Liver (tissue), 7 donors: ENCODE measurements at regions not wholly inside any gene's neighbourhood (a gene's known extent, or its start where the extent isn't known, plus 50 kb on each side); places are given as distances from the start of the nearest gene placed in this dataset.

Experiments
- DNase-seq: peaks from one replicate; pipeline ENCODE4 v3.0.0-alpha.2; 2017; ENCODE audit warnings: low spot score
- H3K27ac ChIP-seq, 2 donors: one replicate each; pipeline ENCODE4 v1.7.0; 2013; ENCODE audit warnings: inconsistent platforms in 2 of 2, low read length in 2 of 2, control low read depth in 1 of 2, low read depth in 1 of 2, mild to moderate bottlenecking in 1 of 2
- H3K27me3 ChIP-seq, 4 donors: one replicate each; pipeline versions ENCODE4 v1.6.1 to v1.7.0; 2013; ENCODE audit warnings: low read length in 3 of 4, inconsistent platforms in 1 of 4, mild to moderate bottlenecking in 1 of 4, moderate library complexity in 1 of 4; ENCODE audit not compliant: control insufficient read depth in 4 of 4, insufficient read depth in 4 of 4
- H3K36me3 ChIP-seq, 4 donors: one replicate each; pipeline versions ENCODE4 v1.6.1 to v1.7.0; 2013; ENCODE audit warnings: low read length in 3 of 4, mild to moderate bottlenecking in 3 of 4, low read depth in 1 of 4, moderate library complexity in 1 of 4; ENCODE audit not compliant: control insufficient read depth in 4 of 4, insufficient read depth in 3 of 4
- H3K4me1 ChIP-seq, 4 donors: one replicate each; pipeline versions ENCODE4 v1.6.1 to v1.7.0; 2013; ENCODE audit warnings: low read length in 3 of 4, mild to moderate bottlenecking in 3 of 4, moderate library complexity in 1 of 4; ENCODE audit not compliant: control insufficient read depth in 4 of 4, insufficient read depth in 4 of 4
- H3K4me3 ChIP-seq, 3 donors: one replicate each; pipeline versions ENCODE4 v1.6.1 to v1.7.0; 2013; ENCODE audit warnings: low read length in 3 of 3, control low read depth in 1 of 3, low read depth in 1 of 3, mild to moderate bottlenecking in 1 of 3
- H3K9ac ChIP-seq, 2 donors: one replicate each; pipeline ENCODE4 v1.7.0; 2013; ENCODE audit warnings: low read length in 2 of 2, mild to moderate bottlenecking in 2 of 2, moderate library complexity in 2 of 2, control low read depth in 1 of 2, low read depth in 1 of 2
- H3K9me3 ChIP-seq, 4 donors: one replicate each; pipeline versions ENCODE4 v1.6.1 to v1.7.0; 2013; ENCODE audit warnings: low read length in 3 of 4; ENCODE audit not compliant: control insufficient read depth in 4 of 4
- EGR1 ChIP-seq, 2 donors: IDR thresholded peaks; 2 replicates each; pipeline ENCODE4 v1.6.1; 2016 to 2018; ENCODE audit warnings: antibody characterized with exemption in 2 of 2, low read depth in 2 of 2
- FOXA1 ChIP-seq: IDR thresholded peaks from 2 replicates; pipeline ENCODE4 v1.6.1; 2016; ENCODE audit warnings: antibody characterized with exemption
- FOXA2 ChIP-seq: IDR thresholded peaks from 2 replicates; pipeline ENCODE4 v1.6.1; 2016; ENCODE audit warnings: antibody characterized with exemption
- GABPA ChIP-seq, 2 donors: IDR thresholded peaks in 1 of 2; conservative IDR thresholded peaks in 1 of 2; 2 replicates each; pipeline ENCODE4 v1.6.1; 2016; ENCODE audit warnings: antibody characterized with exemption in 2 of 2, mild to moderate bottlenecking in 1 of 2, moderate library complexity in 1 of 2
- HNF4A ChIP-seq, 2 donors: conservative IDR thresholded peaks; 2 replicates each; pipeline ENCODE4 v1.6.1; 2016; ENCODE audit warnings: antibody characterized with exemption in 2 of 2, mild to moderate bottlenecking in 2 of 2
- HNF4G ChIP-seq: IDR thresholded peaks from 2 replicates; pipeline ENCODE4 v1.6.1; 2016; ENCODE audit warnings: antibody characterized with exemption
- JUND ChIP-seq, 2 donors: IDR thresholded peaks; 2 replicates each; pipeline ENCODE4 v1.6.1; 2016; ENCODE audit warnings: antibody characterized with exemption in 2 of 2
- MAX ChIP-seq: IDR thresholded peaks from 2 replicates; pipeline ENCODE4 v1.6.1; 2016; ENCODE audit warnings: antibody characterized with exemption
- NR2F2 ChIP-seq: IDR thresholded peaks from 2 replicates; pipeline ENCODE4 v1.6.1; 2016; ENCODE audit warnings: antibody characterized with exemption
- RAD21 ChIP-seq, 2 donors: IDR thresholded peaks; 2 replicates each; pipeline ENCODE4 v1.6.1; 2016; ENCODE audit warnings: antibody characterized with exemption in 2 of 2, mild to moderate bottlenecking in 2 of 2
- REST ChIP-seq: IDR thresholded peaks from 2 replicates; pipeline ENCODE4 v1.6.1; 2016; ENCODE audit warnings: antibody characterized with exemption, mild to moderate bottlenecking
- RXRA ChIP-seq, 2 donors: IDR thresholded peaks; 2 replicates each; pipeline ENCODE4 v1.6.1; 2017 to 2018; ENCODE audit warnings: antibody characterized with exemption in 2 of 2, mild to moderate bottlenecking in 1 of 2
- SP1 ChIP-seq: IDR thresholded peaks from 2 replicates; pipeline ENCODE4 v1.6.1; 2018; ENCODE audit warnings: antibody characterized with exemption, mild to moderate bottlenecking
- TAF1 ChIP-seq: conservative IDR thresholded peaks from 2 replicates; pipeline ENCODE4 v1.6.1; 2016; ENCODE audit warnings: antibody characterized with exemption, mild to moderate bottlenecking
- ZBTB33 ChIP-seq: IDR thresholded peaks from 2 replicates; pipeline ENCODE4 v1.6.1; 2016; ENCODE audit warnings: antibody characterized with exemption
- WGBS: extraction: QIAGEN DNeasy Blood & Tissue Kit; methylation state at CpG from one replicate; pipeline ENCODE4 v1.1.7; 2013; 5-methylcytosine and 5-hydroxymethylcytosine counted together
- donor health status: healthy.
- donor health status: healthy.
- donor health status: healthy.
- donor health status: healthy.

- WGBS, result 82% methylated on average over 1 of the region's 1 CpG
- Histone ChIP-seq H3K36me3 (no peaks in the 10 kb centered on the region), H3K27ac (no peak overlapping the region), H3K4me1 (no peaks in the 10 kb centered on the region), H3K9ac (no peak overlapping the region), H3K9me3 (no peaks in the 10 kb centered on the region), H3K27me3 (no peaks in the 10 kb centered on the region), H3K4me3 (no peak overlapping the region)
- no peak for DNase-seq
- TF ChIP-seq EGR1 (IDR thresholded peaks at IDR 0.05; ENCODE audit: low read depth in 2 of 2) (no peak), MAX (no peak), RXRA (IDR thresholded peaks at IDR 0.05) (no peak), JUND (IDR thresholded peaks at IDR 0.05) (no peak), TAF1 (no peak), SP1 (no peak)
Observed at GRCh38 chr9:71583792-71584191, 184.5 kb downstream of the CEMIP2 start.

- Histone ChIP-seq H3K27ac (no peak overlapping the region), H3K4me1 (no peaks in the 10 kb centered on the region), H3K9me3 (no peaks in the 10 kb centered on the region), H3K36me3 (no peaks in the 10 kb centered on the region), H3K27me3 (no peaks in the 10 kb centered on the region), H3K4me3 (no peak overlapping the region), H3K9ac (no peak overlapping the region)
- TF ChIP-seq HNF4G (no peak), FOXA2 (no peak), GABPA (IDR thresholded peaks at IDR 0.05 in 1 of 2, conservative IDR thresholded peaks at IDR 0.05 in 1 of 2) (no peak), FOXA1 (no peak)
- 74% methylated on average over 2 of the region's 2 CpGs for WGBS
- no peak for DNase-seq
Observed at GRCh38 chr9:71582347-71582746, 186.0 kb downstream of the CEMIP2 start.

GRCh38 chr9:71581101-71581500 lies 187.2 kb downstream of the CEMIP2 start:
- no peak for DNase-seq
- no peak for TF ChIP-seq FOXA1
- TF ChIP-seq NR2F2, result no peak
- no peak for TF ChIP-seq HNF4G
- TF ChIP-seq GABPA (IDR thresholded peaks at IDR 0.05 in 1 of 2, conservative IDR thresholded peaks at IDR 0.05 in 1 of 2), result no peak
- TF ChIP-seq TAF1, result no peak
- TF ChIP-seq ZBTB33, result no peak
- no peak for TF ChIP-seq HNF4A (conservative IDR thresholded peaks at IDR 0.05)
- Histone ChIP-seq H3K9me3 (no peaks in the 10 kb centered on the region), H3K27ac (no peak overlapping the region), H3K9ac (no peak overlapping the region), H3K4me3 (no peak overlapping the region), H3K27me3 (no peaks in the 10 kb centered on the region), H3K4me1 (no peaks in the 10 kb centered on the region), H3K36me3 (no peaks in the 10 kb centered on the region)
- WGBS, result 96% methylated on average over 2 of the region's 2 CpGs

GRCh38 chr9:71571186-71571585 lies 197.1 kb downstream of the CEMIP2 start:
- Histone ChIP-seq H3K4me3 (no peak overlapping the region), H3K4me1 (no peaks in the 10 kb centered on the region)
- DNase-seq, result no peak
- TF ChIP-seq RAD21 (IDR thresholded peaks at IDR 0.05) (no peak), RXRA (IDR thresholded peaks at IDR 0.05) (no peak), EGR1 (IDR thresholded peaks at IDR 0.05; ENCODE audit: low read depth in 2 of 2) (no peak), FOXA1 (no peak), HNF4G (no peak), ZBTB33 (no peak), NR2F2 (no peak), REST (no peak)

More at GRCh38 chr9:71571186-71571585, 197.1 kb downstream of the CEMIP2 start:
- no peaks in the 10 kb centered on the region for H3K36me3 ChIP-seq
- H3K27me3 ChIP-seq, result no peaks in the 10 kb centered on the region
- WGBS, result 88% methylated on average over 4 of the region's 4 CpGs
- no peak overlapping the region for H3K9ac ChIP-seq
- H3K9me3 ChIP-seq, result no peaks in the 10 kb centered on the region
- H3K27ac ChIP-seq, result no peak overlapping the region
